Endometrium (tissue), 2 donors: ENCODE measurements at regions not wholly inside any gene's neighbourhood (a gene's known extent, or its start where the extent isn't known, plus 50 kb on each side); places are given as distances from the start of the nearest gene placed in this dataset.
A peak's percentile ranks its signal among the peaks of the same experiment; 100 is the strongest.
"Not testable (repeated sequence)": the region's sequence is repeated elsewhere in the genome, so short reads cannot be mapped to it uniquely, and the experiment has no call there.

ENCODE experiments used
- FAIRE-seq: peaks from 2 replicates; lab custom pipeline; 2012; peaks lifted over from hg19 to GRCh38; lab: Jason Lieb, UNC
- donor health status: control.
- donor health status: control.

- FAIRE-seq, result no peak
Observed at GRCh38 chr17:70375406-70375805, 206.1 kb downstream of the KCNJ2 start.

GRCh38 chr17:70375813-70376770 is 206.8 kb downstream of the KCNJ2 start:
- FAIRE-seq, result no peak

- no peak for FAIRE-seq
Observed at GRCh38 chr17:70377654-70378053, 208.3 kb downstream of the KCNJ2 start.

- no peak for FAIRE-seq
Observed at GRCh38 chr17:70378076-70378475, 208.7 kb downstream of the KCNJ2 start.

GRCh38 chr17:70379945-70380344 is 210.6 kb downstream of the KCNJ2 start:
- FAIRE-seq, result no peak

- peak; percentile 21 for FAIRE-seq
Observed at GRCh38 chr17:70381916-70382315, 212.6 kb downstream of the KCNJ2 start.

GRCh38 chr17:70388326-70388725 is 219.0 kb downstream of the KCNJ2 start:
- no peak for FAIRE-seq

- not testable (repeated sequence) for FAIRE-seq
Observed at GRCh38 chr17:70389232-70389757, 220.0 kb downstream of the KCNJ2 start.

GRCh38 chr17:70390049-70390448 is 220.7 kb downstream of the KCNJ2 start:
- FAIRE-seq, result no peak

GRCh38 chr17:70394473-70395232 is 225.3 kb downstream of the KCNJ2 start:
- no peak for FAIRE-seq

GRCh38 chr17:70405492-70406220 is 236.3 kb downstream of the KCNJ2 start:
- no peak for FAIRE-seq

- no peak for FAIRE-seq
Observed at GRCh38 chr17:70407506-70407905, 238.2 kb downstream of the KCNJ2 start.

GRCh38 chr17:70408768-70409167 is 239.4 kb downstream of the KCNJ2 start:
- FAIRE-seq, result no peak

- FAIRE-seq, result no peak
Observed at GRCh38 chr17:70414300-70414699, 245.0 kb downstream of the KCNJ2 start.

- FAIRE-seq, result no peak
Observed at GRCh38 chr17:70420861-70421445, 251.6 kb downstream of the KCNJ2 start.

GRCh38 chr17:70422862-70423261 is 253.5 kb downstream of the KCNJ2 start:
- no peak for FAIRE-seq

GRCh38 chr17:70423562-70423961 is 254.2 kb downstream of the KCNJ2 start:
- no peak for FAIRE-seq

GRCh38 chr17:70426752-70427151 is 257.4 kb downstream of the KCNJ2 start:
- FAIRE-seq, result no peak

GRCh38 chr17:70434536-70435490 is 265.5 kb downstream of the KCNJ2 start:
- FAIRE-seq, result no peak

GRCh38 chr17:70437656-70438055 is 268.3 kb downstream of the KCNJ2 start:
- no peak for FAIRE-seq

GRCh38 chr17:70446446-70446845 is 277.1 kb downstream of the KCNJ2 start:
- FAIRE-seq, result no peak
